ENCODE measurements at regions not wholly inside any gene's neighbourhood (a gene's known extent, or its start where the extent isn't known, plus 50 kb on each side); places are given as distances from the start of the nearest gene placed in this dataset.

GRCh38 chr20:52279706-52280105 lies 88.1 kb upstream of the ZFP64 start:
- ChIA-PET POLR2A (no interaction called here), CTCF (no interaction called here)
- Histone ChIP-seq H3K4me1 (ENCODE audit: control insufficient read depth in 2 of 2, insufficient read depth in 2 of 2, low read length in 2 of 2) (no peaks in the 10 kb centered on the region), H2AFZ (ENCODE audit: insufficient read depth, low read depth, low read length, poor library complexity, severe bottlenecking) (no peak overlapping the region), H3K27ac (ENCODE audit: low read length in 2 of 2) (no peak overlapping the region), H3K4me3 (ENCODE audit: control extremely low read depth in 1 of 5, extremely low read depth in 1 of 5, insufficient read depth in 1 of 5, low read depth in 2 of 5, low read length in 4 of 5) (no peak overlapping the region), H3K36me3 (replicated peaks in 1 of 2; ENCODE audit: control extremely low read depth in 1 of 2, control insufficient read depth in 1 of 2, extremely low read depth in 1 of 2, insufficient read depth in 2 of 2, low read length in 1 of 2) (no peaks in the 10 kb centered on the region), H3K27me3 (replicated peaks in 1 of 4; ENCODE audit: control extremely low read depth in 1 of 4, control insufficient read depth in 3 of 4, insufficient read depth in 4 of 4, low read length in 3 of 4) (peaks cover 0 to 6% (median 2%) of the 10 kb centered on the region in 4 experiments), H3K4me2 (replicated peaks; ENCODE audit: low read depth, low read length, poor library complexity, severe bottlenecking) (no peak overlapping the region), H3K79me2 (ENCODE audit: control insufficient read depth, insufficient read depth, low read length) (no peaks in the 10 kb centered on the region), H3K9ac (ENCODE audit: low read length) (no peak overlapping the region), H4K20me1 (ENCODE audit: control insufficient read depth, insufficient read depth, low read length, poor library complexity, severe bottlenecking) (no peaks in the 10 kb centered on the region), H3K9me3 (ENCODE audit: control extremely low read depth in 1 of 3, control insufficient read depth in 2 of 3, insufficient read depth in 1 of 3, low read length in 2 of 3) (no peaks in the 10 kb centered on the region)
- Mint-ChIP-seq H3K9me3 (ENCODE audit: insufficient read depth) (no peaks in the 10 kb centered on the region), H3K27me3 (peaks cover 30% of the 10 kb centered on the region), H3K4me1 (no peaks in the 10 kb centered on the region), H3K4me3 (no peak overlapping the region), H3K27ac (no peak overlapping the region)
- TF ChIP-seq EZH2 (IDR thresholded peaks at IDR 0.05; ENCODE audit: borderline replicate concordance, insufficient read depth, low read depth, low read length, poor library complexity, severe bottlenecking) = no peak
- TF ChIP-seq, protein P1, sequence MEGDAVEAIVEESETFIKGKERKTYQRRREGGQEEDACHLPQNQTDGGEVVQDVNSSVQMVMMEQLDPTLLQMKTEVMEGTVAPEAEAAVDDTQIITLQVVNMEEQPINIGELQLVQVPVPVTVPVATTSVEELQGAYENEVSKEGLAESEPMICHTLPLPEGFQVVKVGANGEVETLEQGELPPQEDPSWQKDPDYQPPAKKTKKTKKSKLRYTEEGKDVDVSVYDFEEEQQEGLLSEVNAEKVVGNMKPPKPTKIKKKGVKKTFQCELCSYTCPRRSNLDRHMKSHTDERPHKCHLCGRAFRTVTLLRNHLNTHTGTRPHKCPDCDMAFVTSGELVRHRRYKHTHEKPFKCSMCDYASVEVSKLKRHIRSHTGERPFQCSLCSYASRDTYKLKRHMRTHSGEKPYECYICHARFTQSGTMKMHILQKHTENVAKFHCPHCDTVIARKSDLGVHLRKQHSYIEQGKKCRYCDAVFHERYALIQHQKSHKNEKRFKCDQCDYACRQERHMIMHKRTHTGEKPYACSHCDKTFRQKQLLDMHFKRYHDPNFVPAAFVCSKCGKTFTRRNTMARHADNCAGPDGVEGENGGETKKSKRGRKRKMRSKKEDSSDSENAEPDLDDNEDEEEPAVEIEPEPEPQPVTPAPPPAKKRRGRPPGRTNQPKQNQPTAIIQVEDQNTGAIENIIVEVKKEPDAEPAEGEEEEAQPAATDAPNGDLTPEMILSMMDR (IDR thresholded peaks at IDR 0.05) = no peak
- intact Hi-C loops (cut with micrococcal nuclease) = no loop called here
- WGBS (ENCODE audit: insufficient coverage) = no CpG with 5 or more reads among the region's 2 CpGs
- ATAC-seq (ENCODE audit: low read depth) = no peak
- no peak for DNase-seq

- no peak for DNase-seq
- WGBS (ENCODE audit: insufficient coverage) = 75% methylated on average over 2 of the region's 3 CpGs
- H3K27me3 Mint-ChIP-seq = peaks cover 11% of the 10 kb centered on the region
- POLR2A ChIA-PET = no interaction called here
- no peaks in the 10 kb centered on the region for H3K4me1 Mint-ChIP-seq
- H3K9ac ChIP-seq (ENCODE audit: low read length) = no peak overlapping the region
- H3K4me3 ChIP-seq (ENCODE audit: control extremely low read depth in 1 of 5, extremely low read depth in 1 of 5, insufficient read depth in 1 of 5, low read depth in 2 of 5, low read length in 4 of 5) = no peak overlapping the region
- CTCF ChIA-PET = no interaction called here
- no peaks in the 10 kb centered on the region for H3K27me3 ChIP-seq (replicated peaks in 1 of 4; ENCODE audit: control extremely low read depth in 1 of 4, control insufficient read depth in 3 of 4, insufficient read depth in 4 of 4, low read length in 3 of 4)
- no peaks in the 10 kb centered on the region for H3K9me3 Mint-ChIP-seq (ENCODE audit: insufficient read depth)
- no peak overlapping the region for H3K4me3 Mint-ChIP-seq
- H2AFZ ChIP-seq (ENCODE audit: insufficient read depth, low read depth, low read length, poor library complexity, severe bottlenecking) = no peak overlapping the region
- TF ChIP-seq, protein P1 (IDR thresholded peaks at IDR 0.05) = no peak
- no peak for TF ChIP-seq EZH2 (IDR thresholded peaks at IDR 0.05; ENCODE audit: borderline replicate concordance, insufficient read depth, low read depth, low read length, poor library complexity, severe bottlenecking)
- H3K27ac ChIP-seq (ENCODE audit: low read length in 2 of 2) = no peak overlapping the region
- H3K27ac Mint-ChIP-seq = no peak overlapping the region
- H3K4me1 ChIP-seq (ENCODE audit: control insufficient read depth in 2 of 2, insufficient read depth in 2 of 2, low read length in 2 of 2) = no peaks in the 10 kb centered on the region
- no peaks in the 10 kb centered on the region for H3K9me3 ChIP-seq (ENCODE audit: control extremely low read depth in 1 of 3, control insufficient read depth in 2 of 3, insufficient read depth in 1 of 3, low read length in 2 of 3)
- H3K79me2 ChIP-seq (ENCODE audit: control insufficient read depth, insufficient read depth, low read length) = no peaks in the 10 kb centered on the region
- H4K20me1 ChIP-seq (ENCODE audit: control insufficient read depth, insufficient read depth, low read length, poor library complexity, severe bottlenecking) = no peaks in the 10 kb centered on the region
- intact Hi-C loops (cut with micrococcal nuclease) = no loop called here
- no peak for ATAC-seq (ENCODE audit: low read depth)
- H3K4me2 ChIP-seq (replicated peaks; ENCODE audit: low read depth, low read length, poor library complexity, severe bottlenecking) = no peak overlapping the region
- no peaks in the 10 kb centered on the region for H3K36me3 ChIP-seq (replicated peaks in 1 of 2; ENCODE audit: control extremely low read depth in 1 of 2, control insufficient read depth in 1 of 2, extremely low read depth in 1 of 2, insufficient read depth in 2 of 2, low read length in 1 of 2)
Measured at GRCh38 chr20:52275181-52275691, 83.7 kb upstream of the ZFP64 start.
